ENCODE measurements at regions not wholly inside any gene's neighbourhood (a gene's known extent, or its start where the extent isn't known, plus 50 kb on each side); places are given as distances from the start of the nearest gene placed in this dataset.
"Not testable (repeated sequence)": the region's sequence is repeated elsewhere in the genome, so short reads cannot be mapped to it uniquely, and the experiment has no call there.

DNA sequence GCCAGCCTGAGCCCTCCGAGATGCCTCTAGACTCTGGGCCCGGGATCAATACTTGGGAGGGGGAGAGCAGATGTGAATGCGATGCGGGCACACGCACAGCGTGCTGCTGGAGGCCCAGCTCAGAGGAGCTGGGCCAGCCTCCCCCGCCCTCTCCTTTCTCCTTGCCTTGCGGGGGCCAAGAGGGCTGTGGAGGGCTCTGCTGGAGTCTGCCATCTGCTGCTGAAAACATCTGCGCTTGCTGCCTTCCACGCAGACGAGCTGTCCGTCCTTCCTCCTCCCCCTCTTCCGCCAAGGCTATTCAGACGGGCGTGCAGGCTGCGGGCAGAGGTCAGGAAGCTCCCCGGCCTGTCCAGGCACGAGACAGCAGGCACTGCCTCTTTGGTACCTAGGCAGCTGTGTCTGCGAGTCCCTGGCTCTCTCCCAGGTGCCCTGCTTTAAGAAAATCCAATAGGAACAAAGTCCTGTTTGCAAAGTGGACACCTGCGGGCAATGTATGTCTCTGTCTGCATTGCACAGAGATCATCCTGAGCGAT is 75.2 kb downstream of the SPRING1 start:
- no peaks in the 10 kb centered on the region for H3K4me1 Mint-ChIP-seq
- no peaks in the 10 kb centered on the region for H3K9me3 Mint-ChIP-seq
- peaks cover 17% of the 10 kb centered on the region for H3K27me3 Mint-ChIP-seq
- H3K36me3 Mint-ChIP-seq (ENCODE audit: low read depth): no peaks in the 10 kb centered on the region
- no peak overlapping the region for H3K27ac Mint-ChIP-seq
- no peak overlapping the region for H3K4me3 Mint-ChIP-seq
- no peak for ATAC-seq (replicated peaks)

DNA sequence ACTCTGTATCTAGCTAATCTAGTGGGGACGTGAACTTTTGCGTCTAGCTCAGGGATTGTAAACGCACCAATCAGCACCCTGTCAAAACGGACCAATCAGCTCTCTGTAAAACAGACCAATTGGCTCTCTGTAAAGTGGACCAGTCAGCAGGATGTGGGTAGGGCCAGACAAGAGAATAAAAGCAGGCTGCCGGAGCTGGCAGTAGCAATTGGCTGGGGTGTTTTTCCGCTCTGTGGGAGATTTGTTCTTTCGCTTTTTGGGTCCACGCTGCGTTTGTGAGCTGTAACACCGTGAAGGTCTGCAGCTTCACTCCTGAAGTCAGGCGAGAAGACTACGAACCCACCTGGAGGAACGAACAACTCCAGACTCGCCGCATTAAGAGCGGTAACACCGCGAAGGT is 76.5 kb downstream of the SPRING1 start:
- no peaks in the 10 kb centered on the region for H3K9me3 Mint-ChIP-seq
- H3K27me3 Mint-ChIP-seq: peaks cover 21% of the 10 kb centered on the region
- no peak for ATAC-seq (replicated peaks)
- H3K27ac Mint-ChIP-seq: no peak overlapping the region
- H3K4me3 Mint-ChIP-seq: no peak overlapping the region
- H3K4me1 Mint-ChIP-seq: no peaks in the 10 kb centered on the region
- no peaks in the 10 kb centered on the region for H3K36me3 Mint-ChIP-seq (ENCODE audit: low read depth)

DNA sequence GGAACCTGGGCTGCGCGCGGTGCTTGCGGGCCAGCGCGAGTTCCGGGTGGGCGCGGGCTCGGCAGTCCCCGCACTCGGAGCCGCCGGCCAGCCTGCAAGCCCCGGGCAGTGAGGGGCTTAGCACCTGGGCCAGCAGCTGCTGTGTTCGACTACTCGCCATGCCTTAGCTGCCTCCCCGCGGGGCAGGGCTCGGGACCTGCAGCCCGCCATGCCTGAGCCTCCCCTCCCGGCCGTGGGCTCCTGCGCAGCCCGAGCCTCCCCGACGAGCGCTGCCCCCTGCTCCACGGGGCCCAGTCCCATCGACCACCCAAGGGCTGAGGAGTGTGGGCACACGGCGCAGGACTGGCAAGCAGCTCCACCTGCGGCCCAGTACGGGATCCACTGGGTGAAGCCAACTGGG is 77.1 kb downstream of the SPRING1 start:
- not testable (repeated sequence) for H3K9me3 Mint-ChIP-seq; H3K4me3 Mint-ChIP-seq; H3K27ac Mint-ChIP-seq; H3K36me3 Mint-ChIP-seq (ENCODE audit: low read depth); ATAC-seq (replicated peaks); H3K4me1 Mint-ChIP-seq
- H3K27me3 Mint-ChIP-seq: peaks cover 21% of the 10 kb centered on the region

DNA sequence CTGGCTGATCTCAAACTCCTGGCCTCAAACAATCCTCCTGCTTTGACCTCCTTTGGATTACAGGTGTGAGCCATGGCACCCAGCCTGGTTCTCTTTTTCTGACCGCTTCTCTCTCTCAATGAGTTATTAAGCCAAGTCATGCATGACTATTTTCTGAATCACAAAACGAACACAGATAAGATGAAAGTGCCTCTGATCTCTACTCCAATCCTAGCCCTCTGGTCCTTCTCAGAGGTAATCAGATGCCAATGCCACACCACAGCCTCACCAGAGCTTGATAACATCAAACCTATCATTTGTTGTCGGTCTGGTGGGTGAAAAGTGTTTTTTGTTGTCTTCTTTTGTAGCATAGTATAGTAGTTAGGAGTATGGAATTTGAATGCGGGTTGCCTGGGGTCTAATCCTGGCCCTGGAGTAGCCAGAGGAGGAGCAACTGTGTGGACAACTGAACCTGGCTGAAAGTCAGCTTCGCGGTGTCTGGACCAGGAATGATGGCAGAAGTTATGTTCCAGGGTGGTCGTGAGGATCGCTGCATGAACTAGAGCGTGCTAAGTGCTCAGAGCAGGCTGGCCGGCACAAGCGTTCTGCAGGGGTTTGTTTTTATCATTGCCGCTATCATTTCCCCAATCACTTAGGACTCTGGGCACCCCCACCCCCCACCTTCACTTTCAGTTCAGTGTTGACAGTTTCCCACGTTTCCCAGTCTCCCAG is 77.9 kb downstream of the SPRING1 start:
- Mint-ChIP-seq H3K36me3 (ENCODE audit: low read depth) (no peaks in the 10 kb centered on the region), H3K9me3 (no peaks in the 10 kb centered on the region), H3K27ac (no peak overlapping the region), H3K4me1 (no peaks in the 10 kb centered on the region), H3K4me3 (no peak overlapping the region), H3K27me3 (peaks cover 17% of the 10 kb centered on the region)
- no peak for ATAC-seq (replicated peaks)

DNA sequence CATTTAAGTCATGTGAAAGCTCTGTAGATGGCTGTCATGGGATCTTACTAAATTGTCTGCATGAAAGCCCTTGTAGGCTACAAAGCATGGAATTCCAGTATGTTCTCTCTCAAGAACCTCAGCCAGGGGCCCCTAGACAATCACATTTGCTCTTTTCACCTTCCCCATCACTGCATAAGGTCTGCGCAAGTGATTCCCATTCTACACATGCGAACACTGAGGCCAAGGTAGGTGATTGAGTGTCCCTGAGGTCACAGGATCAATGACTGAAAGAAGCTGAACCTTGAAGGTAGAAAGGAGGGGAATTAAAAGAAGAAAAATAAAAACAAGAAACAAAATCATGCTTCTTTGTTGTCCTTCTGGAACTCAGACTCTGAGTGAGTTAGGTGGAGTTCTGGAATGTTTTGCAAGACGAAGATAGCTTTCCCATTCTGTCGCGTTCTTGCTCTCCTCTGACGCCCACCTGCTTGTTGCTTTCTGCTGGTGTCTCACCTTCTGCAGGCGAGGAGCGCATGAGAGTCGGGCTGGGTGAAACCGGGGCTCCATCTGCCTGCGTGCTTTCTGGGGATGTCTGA is 79.9 kb downstream of the SPRING1 start:
- no peak overlapping the region for H3K4me3 Mint-ChIP-seq
- H3K4me1 Mint-ChIP-seq: no peaks in the 10 kb centered on the region
- no peaks in the 10 kb centered on the region for H3K9me3 Mint-ChIP-seq
- no peak for ATAC-seq (replicated peaks)
- H3K36me3 Mint-ChIP-seq (ENCODE audit: low read depth): no peaks in the 10 kb centered on the region
- H3K27ac Mint-ChIP-seq: no peak overlapping the region
- H3K27me3 Mint-ChIP-seq: peaks cover 14% of the 10 kb centered on the region

DNA sequence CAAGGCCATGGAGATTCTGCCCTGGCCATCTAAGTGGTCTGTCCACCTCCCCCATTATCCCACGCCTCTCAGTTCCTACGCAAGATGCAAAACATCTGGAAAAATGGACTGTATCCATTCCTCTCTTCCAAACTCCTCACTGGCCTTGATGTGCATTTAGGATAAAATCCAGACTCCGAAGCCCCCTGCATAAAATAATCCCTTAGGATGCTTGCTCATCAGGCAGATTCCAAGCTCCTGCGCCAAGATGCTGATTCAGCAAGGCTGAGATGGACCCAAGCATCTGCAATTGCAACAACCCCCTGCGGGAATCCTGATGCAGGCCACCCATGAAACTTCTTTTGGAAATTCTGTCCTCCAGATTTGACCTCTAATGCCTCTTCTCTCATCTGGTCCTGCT is 81.6 kb downstream of the SPRING1 start:
- H3K36me3 Mint-ChIP-seq (ENCODE audit: low read depth): no peaks in the 10 kb centered on the region
- no peaks in the 10 kb centered on the region for H3K9me3 Mint-ChIP-seq
- H3K27ac Mint-ChIP-seq: no peak overlapping the region

DNA sequence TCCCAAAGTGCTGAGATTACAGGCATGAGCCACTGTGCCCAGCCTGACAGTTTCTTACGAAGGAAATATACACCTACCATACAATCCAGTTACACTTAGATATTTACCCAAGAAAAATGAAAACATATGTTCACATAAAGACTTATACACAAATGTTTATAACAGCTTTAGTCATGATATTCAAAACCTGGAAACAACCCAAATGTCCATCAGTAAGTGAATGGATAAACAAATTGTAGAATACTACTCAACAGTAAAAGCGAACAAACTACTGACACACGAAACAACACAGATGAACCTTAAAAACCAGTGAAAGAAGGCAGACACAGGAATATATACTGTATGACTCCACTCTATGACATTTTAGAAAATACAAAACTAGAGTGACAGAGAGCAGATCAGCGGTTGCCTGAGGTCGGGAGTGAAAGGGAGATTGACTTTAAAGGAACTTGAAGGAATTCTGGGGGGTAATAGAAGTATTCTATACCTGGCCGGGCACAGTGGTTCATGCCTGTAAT is 83.6 kb downstream of the SPRING1 start:
- Mint-ChIP-seq H3K9me3 (no peaks in the 10 kb centered on the region), H3K36me3 (ENCODE audit: low read depth) (no peaks in the 10 kb centered on the region), H3K4me3 (no peak overlapping the region), H3K27ac (no peak overlapping the region), H3K4me1 (no peaks in the 10 kb centered on the region), H3K27me3 (peaks cover 11% of the 10 kb centered on the region)
- ATAC-seq (replicated peaks): no peak

More for the DNA sequence above, 81.6 kb downstream of the SPRING1 start:
- Mint-ChIP-seq H3K4me1 (no peaks in the 10 kb centered on the region), H3K4me3 (no peak overlapping the region), H3K27me3 (peaks cover 12% of the 10 kb centered on the region)
- no peak for ATAC-seq (replicated peaks)

DNA sequence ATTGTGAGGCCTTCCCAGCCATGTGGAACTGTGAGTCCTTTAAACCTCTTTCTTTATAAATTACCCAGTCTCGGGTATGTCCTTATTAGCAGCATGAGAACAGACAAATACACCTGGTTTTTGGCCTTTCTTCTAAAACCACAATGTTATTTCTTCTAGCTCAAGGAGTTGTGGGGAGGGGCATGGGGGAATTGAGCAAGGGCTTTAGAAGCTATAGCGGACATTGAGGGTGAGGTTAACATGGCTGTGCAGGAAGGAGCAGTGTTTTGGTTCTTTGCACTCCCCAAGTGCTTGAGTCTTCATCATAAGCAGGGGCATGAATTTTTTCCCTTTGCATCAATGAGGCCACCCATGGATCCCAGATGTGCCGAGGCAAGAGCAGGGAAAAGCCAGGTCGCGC is 86.8 kb downstream of the SPRING1 start:
- Mint-ChIP-seq H3K27me3 (peaks cover 8% of the 10 kb centered on the region), H3K4me1 (no peaks in the 10 kb centered on the region), H3K4me3 (no peak overlapping the region), H3K27ac (no peak overlapping the region), H3K36me3 (ENCODE audit: low read depth) (no peaks in the 10 kb centered on the region), H3K9me3 (no peaks in the 10 kb centered on the region)
- ATAC-seq (replicated peaks): no peak

DNA sequence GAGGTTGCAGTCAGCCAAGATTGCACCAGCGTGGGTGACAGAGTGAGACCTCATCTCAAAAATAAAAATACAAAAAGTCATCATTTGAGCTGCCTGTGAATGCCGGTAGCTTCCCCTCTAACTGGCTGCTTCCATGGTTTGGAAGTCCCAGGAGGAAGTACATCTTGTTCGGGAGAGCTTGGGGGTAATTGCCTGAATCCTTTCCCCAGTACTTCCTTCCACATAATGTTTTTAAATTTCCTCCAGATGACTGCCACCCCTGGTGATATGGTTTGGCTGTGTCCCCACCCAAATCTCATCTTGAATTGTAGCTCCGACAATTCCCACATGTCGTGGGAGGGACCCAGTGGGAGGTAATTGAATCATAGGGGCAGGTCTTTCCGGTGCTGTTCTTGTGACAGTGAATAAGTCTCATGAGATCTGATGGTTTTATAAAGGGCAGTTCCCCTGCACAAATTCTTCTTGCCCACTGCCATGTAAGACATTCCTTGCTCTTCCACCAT is 87.2 kb downstream of the SPRING1 start:
- no peak overlapping the region for H3K4me3 Mint-ChIP-seq
- H3K9me3 Mint-ChIP-seq: no peaks in the 10 kb centered on the region
- H3K27me3 Mint-ChIP-seq: peaks cover 8% of the 10 kb centered on the region
- no peak for ATAC-seq (replicated peaks)
- no peaks in the 10 kb centered on the region for H3K36me3 Mint-ChIP-seq (ENCODE audit: low read depth)
- H3K27ac Mint-ChIP-seq: no peak overlapping the region
- H3K4me1 Mint-ChIP-seq: no peaks in the 10 kb centered on the region

DNA sequence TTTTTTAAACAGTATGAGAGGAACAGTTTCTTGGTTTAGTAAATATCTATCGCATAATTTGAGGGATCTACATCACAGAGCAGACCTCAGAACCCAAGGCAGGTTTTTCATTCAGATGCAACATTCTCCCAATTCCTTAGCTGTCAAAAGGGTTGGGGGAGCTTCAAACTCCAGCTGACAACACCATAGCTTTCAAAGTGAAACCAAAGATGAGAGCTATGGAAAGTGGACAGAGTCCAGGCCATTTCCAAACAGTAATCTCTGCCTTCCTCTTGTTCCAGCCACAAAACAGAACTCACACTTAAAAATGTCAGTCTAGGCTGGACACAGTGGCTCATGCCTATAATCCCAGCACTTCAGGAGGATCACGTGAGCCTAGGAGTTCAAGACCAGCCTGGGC is 87.8 kb downstream of the SPRING1 start:
- no peaks in the 10 kb centered on the region for H3K9me3 Mint-ChIP-seq
- ATAC-seq (replicated peaks): no peak
- no peaks in the 10 kb centered on the region for H3K4me1 Mint-ChIP-seq
- no peaks in the 10 kb centered on the region for H3K36me3 Mint-ChIP-seq (ENCODE audit: low read depth)
- peaks cover 8% of the 10 kb centered on the region for H3K27me3 Mint-ChIP-seq
- no peak overlapping the region for H3K4me3 Mint-ChIP-seq
- no peak overlapping the region for H3K27ac Mint-ChIP-seq

DNA sequence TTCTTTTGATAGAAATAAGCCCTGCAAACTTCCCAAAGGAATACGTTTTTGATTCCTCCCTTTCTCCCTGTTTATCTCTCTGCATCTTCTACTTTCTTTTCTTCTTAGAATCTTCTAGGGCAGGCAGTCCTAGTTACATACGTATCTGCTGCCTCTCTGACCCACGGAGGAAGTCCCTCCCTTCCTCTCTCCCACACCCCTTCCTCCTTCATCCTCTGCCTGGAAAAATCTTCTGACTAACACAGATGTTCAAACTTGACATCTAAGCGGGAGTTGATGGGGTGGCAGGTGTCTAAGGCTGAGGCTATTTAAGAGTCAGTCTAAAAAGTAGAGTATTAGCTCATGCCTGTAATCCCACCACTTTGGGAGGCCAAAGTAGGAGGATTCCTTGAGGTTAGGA is 88.6 kb downstream of the MAP1LC3B2 start:
- Mint-ChIP-seq H3K27ac (no peak overlapping the region), H3K4me3 (no peak overlapping the region), H3K36me3 (ENCODE audit: low read depth) (no peaks in the 10 kb centered on the region), H3K9me3 (no peaks in the 10 kb centered on the region), H3K4me1 (no peaks in the 10 kb centered on the region), H3K27me3 (peaks cover 8% of the 10 kb centered on the region)
- ATAC-seq (replicated peaks): no peak

DNA sequence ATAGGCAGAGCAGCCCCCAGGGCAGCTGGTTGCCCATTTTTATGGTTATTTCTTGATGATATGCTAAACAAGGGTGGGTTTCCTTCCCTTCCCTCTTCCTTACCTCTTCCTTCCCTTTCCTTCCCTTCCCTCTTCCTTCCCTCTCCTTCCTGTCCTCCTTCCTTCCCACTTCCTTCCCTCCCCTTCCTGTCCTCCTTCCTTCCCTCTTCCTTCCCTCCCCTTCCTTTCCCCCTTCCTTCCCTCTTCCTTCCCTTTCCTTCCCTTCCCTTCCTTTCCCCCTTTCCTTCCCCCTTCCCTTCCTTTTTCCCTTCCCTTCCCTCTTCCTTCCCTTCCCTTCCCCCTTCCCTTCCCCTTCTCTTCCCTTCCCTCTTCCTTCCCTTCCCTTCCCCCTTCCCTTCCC is 87.7 kb downstream of the MAP1LC3B2 start:
- Mint-ChIP-seq H3K4me3 (no peak overlapping the region), H3K4me1 (no peaks in the 10 kb centered on the region), H3K36me3 (ENCODE audit: low read depth) (no peaks in the 10 kb centered on the region), H3K27me3 (peaks cover 8% of the 10 kb centered on the region), H3K9me3 (no peaks in the 10 kb centered on the region), H3K27ac (no peak overlapping the region)
- no peak for ATAC-seq (replicated peaks)

DNA sequence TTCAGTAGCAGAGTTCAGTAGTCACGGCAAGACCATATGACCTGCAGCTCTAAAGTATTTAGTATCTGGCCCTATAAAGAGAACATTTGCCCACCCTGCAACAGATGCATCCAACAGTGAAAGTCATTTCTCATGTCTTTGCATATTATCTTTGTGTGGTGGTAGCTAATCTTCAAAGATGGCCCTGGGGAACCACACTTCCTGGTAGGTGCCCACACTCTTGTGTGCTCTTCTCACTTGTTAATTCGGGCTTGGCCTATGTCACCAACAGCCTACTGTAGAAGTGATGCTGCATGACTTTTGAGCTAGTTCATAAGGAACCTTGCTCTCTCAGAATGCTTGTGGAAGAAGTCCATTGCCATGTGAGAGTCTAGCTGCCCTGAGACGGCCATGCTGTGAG is 85.6 kb downstream of the MAP1LC3B2 start:
- Mint-ChIP-seq H3K27ac (no peak overlapping the region), H3K9me3 (no peaks in the 10 kb centered on the region), H3K4me3 (no peak overlapping the region), H3K27me3 (peaks cover 8% of the 10 kb centered on the region), H3K36me3 (ENCODE audit: low read depth) (no peaks in the 10 kb centered on the region), H3K4me1 (no peaks in the 10 kb centered on the region)
- no peak for ATAC-seq (replicated peaks)

DNA sequence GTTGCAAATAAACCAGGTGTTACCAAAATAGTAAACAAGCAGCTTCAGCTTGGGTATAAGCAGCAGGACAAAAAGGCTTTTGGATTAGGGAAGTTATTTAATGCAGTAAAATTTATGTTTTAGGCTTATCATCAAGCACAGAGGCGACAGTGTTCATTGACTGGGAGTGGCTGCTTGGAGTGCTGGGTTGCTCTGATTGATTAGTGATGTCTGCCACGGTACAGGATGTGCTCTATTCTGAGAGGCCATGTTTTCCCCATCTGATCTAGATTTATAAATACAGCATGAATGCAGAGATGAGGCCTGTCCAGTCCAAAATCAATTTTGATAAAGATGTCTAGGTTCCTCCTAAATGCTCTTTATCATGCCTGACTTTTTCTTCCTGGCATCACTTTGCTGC is 83.5 kb downstream of the MAP1LC3B2 start:
- no peaks in the 10 kb centered on the region for H3K9me3 Mint-ChIP-seq
- no peak for ATAC-seq (replicated peaks)
- no peak overlapping the region for H3K27ac Mint-ChIP-seq
- H3K4me3 Mint-ChIP-seq: no peak overlapping the region
- no peaks in the 10 kb centered on the region for H3K36me3 Mint-ChIP-seq (ENCODE audit: low read depth)
- H3K4me1 Mint-ChIP-seq: no peaks in the 10 kb centered on the region
- peaks cover under 1% of the 10 kb centered on the region for H3K27me3 Mint-ChIP-seq

DNA sequence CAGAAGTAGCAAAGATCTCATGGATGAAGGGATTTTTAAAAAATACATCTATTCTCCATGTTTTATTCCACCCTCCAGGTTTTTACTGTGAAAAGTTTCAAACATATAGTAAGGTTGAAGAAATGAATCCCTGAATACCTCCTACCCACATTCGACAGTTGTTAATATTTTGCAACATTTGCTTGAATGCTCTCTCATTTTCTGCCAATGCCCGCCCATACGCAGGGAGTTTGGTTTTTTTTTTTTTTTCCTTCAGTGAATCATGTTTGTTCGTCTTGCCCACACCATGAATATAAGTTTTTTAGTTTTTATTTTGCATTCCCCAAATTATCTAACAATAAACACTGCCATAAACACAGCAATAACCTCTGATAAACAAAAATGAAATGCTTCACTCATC is 82.9 kb downstream of the MAP1LC3B2 start:
- Mint-ChIP-seq H3K4me1 (no peaks in the 10 kb centered on the region), H3K27me3 (no peaks in the 10 kb centered on the region), H3K9me3 (no peaks in the 10 kb centered on the region), H3K36me3 (ENCODE audit: low read depth) (no peaks in the 10 kb centered on the region), H3K27ac (no peak overlapping the region), H3K4me3 (no peak overlapping the region)
- ATAC-seq (replicated peaks): no peak

Measured in activated T-helper 17 cell treated with anti-CD3 and anti-CD28 coated beads, Interleukin-2, amount 50 U/mL, for 72 hours (primary cell).